ENCODE measurements at regions not wholly inside any gene's neighbourhood (a gene's known extent, or its start where the extent isn't known, plus 50 kb on each side); places are given as distances from the start of the nearest gene placed in this dataset.

- no peak for TF ChIP-seq CTCF (IDR thresholded peaks at IDR 0.05)
- TF ChIP-seq POLR2A (IDR thresholded peaks at IDR 0.05), result no peak
Observed at GRCh38 chr2:71922499-71923142, 225.0 kb downstream of the CYP26B1 start.

Data from prostate gland (tissue), 2 donors.